ENCODE measurements at regions not wholly inside any gene's neighbourhood (a gene's known extent, or its start where the extent isn't known, plus 50 kb on each side); places are given as distances from the start of the nearest gene placed in this dataset.

- DNase-seq: no peak
Observed at GRCh38 chr13:30026909-30027308, 176.5 kb upstream of the UBL3 start.

GRCh38 chr13:30026093-30026492 is 175.7 kb upstream of the UBL3 start:
- DNase-seq: no peak

- DNase-seq: no peak
Observed at GRCh38 chr13:30025351-30025750, 174.9 kb upstream of the UBL3 start.

GRCh38 chr13:30024125-30024865 is 173.9 kb upstream of the UBL3 start:
- DNase-seq: no peak

- no peak for DNase-seq
Observed at GRCh38 chr13:30023196-30023895, 172.9 kb upstream of the UBL3 start.

GRCh38 chr13:30022796-30023195 is 172.4 kb upstream of the UBL3 start:
- DNase-seq: no peak

- DNase-seq: no peak
Observed at GRCh38 chr13:30022256-30022655, 171.8 kb upstream of the UBL3 start.

- DNase-seq: no peak
Observed at GRCh38 chr13:30021611-30022010, 171.2 kb upstream of the UBL3 start.

GRCh38 chr13:30020726-30021312 is 170.4 kb upstream of the UBL3 start:
- DNase-seq: no peak

GRCh38 chr13:30019648-30020626 is 169.5 kb upstream of the UBL3 start:
- DNase-seq: no peak

- DNase-seq: no peak
Observed at GRCh38 chr13:30017880-30018279, 167.5 kb upstream of the UBL3 start.

GRCh38 chr13:30016398-30016797 is 166.0 kb upstream of the UBL3 start:
- DNase-seq: no peak

- DNase-seq: no peak
Observed at GRCh38 chr13:30009411-30009810, 159.0 kb upstream of the UBL3 start.

GRCh38 chr13:30006246-30006645 is 155.8 kb upstream of the UBL3 start:
- DNase-seq: no peak

GRCh38 chr13:30004204-30004603 is 153.8 kb upstream of the UBL3 start:
- DNase-seq: no peak

- DNase-seq: no peak
Observed at GRCh38 chr13:30002577-30002976, 152.2 kb upstream of the UBL3 start.

GRCh38 chr13:30000370-30000765 is 150.0 kb upstream of the UBL3 start:
- no peak for DNase-seq

- no peak for DNase-seq
Observed at GRCh38 chr13:29999492-30000369, 149.3 kb upstream of the UBL3 start.

- DNase-seq: no peak
Observed at GRCh38 chr13:29996316-29996715, 145.9 kb upstream of the UBL3 start.

- no peak for DNase-seq
Observed at GRCh38 chr13:29994911-29995595, 144.6 kb upstream of the UBL3 start.

Measured in NCI-H1436 treated with DMSO at 0.1 percent for 48 hours (cell line).